ENCODE measurements at regions not wholly inside any gene's neighbourhood (a gene's known extent, or its start where the extent isn't known, plus 50 kb on each side); places are given as distances from the start of the nearest gene placed in this dataset.

GRCh38 chr1:25082995-25083394 is 149.3 kb downstream of the SYF2 start:
- no peak for TF ChIP-seq CTCF (IDR thresholded peaks at IDR 0.05; ENCODE audit: borderline replicate concordance, insufficient read depth, low read depth, low read length)
- no peak overlapping the region for H3K4me3 ChIP-seq (ENCODE audit: low read depth, low read length)

GRCh38 chr1:25082216-25082899 is 149.9 kb downstream of the SYF2 start:
- H3K4me3 ChIP-seq (ENCODE audit: low read depth, low read length): no peak overlapping the region
- no peak for TF ChIP-seq CTCF (IDR thresholded peaks at IDR 0.05; ENCODE audit: borderline replicate concordance, insufficient read depth, low read depth, low read length)

- no peak for TF ChIP-seq CTCF (IDR thresholded peaks at IDR 0.05; ENCODE audit: borderline replicate concordance, insufficient read depth, low read depth, low read length)
- H3K4me3 ChIP-seq (ENCODE audit: low read depth, low read length): no peak overlapping the region
Measured at GRCh38 chr1:25081496-25081895, 150.8 kb downstream of the SYF2 start.

- TF ChIP-seq CTCF (IDR thresholded peaks at IDR 0.05; ENCODE audit: borderline replicate concordance, insufficient read depth, low read depth, low read length): no peak
- no peak overlapping the region for H3K4me3 ChIP-seq (ENCODE audit: low read depth, low read length)
Measured at GRCh38 chr1:25080294-25081209, 150.5 kb upstream of the RUNX3 start.

GRCh38 chr1:25079048-25079447 is 149.0 kb upstream of the RUNX3 start:
- TF ChIP-seq CTCF (IDR thresholded peaks at IDR 0.05; ENCODE audit: borderline replicate concordance, insufficient read depth, low read depth, low read length): no peak
- H3K4me3 ChIP-seq (ENCODE audit: low read depth, low read length): no peak overlapping the region

- H3K4me3 ChIP-seq (ENCODE audit: low read depth, low read length): no peak overlapping the region
- no peak for TF ChIP-seq CTCF (IDR thresholded peaks at IDR 0.05; ENCODE audit: borderline replicate concordance, insufficient read depth, low read depth, low read length)
Measured at GRCh38 chr1:25074351-25075227, 144.5 kb upstream of the RUNX3 start.

Data from GM12875 (cell line).